ENCODE measurements at regions not wholly inside any gene's neighbourhood (a gene's known extent, or its start where the extent isn't known, plus 50 kb on each side); places are given as distances from the start of the nearest gene placed in this dataset.
"Not testable (repeated sequence)": the region's sequence is repeated elsewhere in the genome, so short reads cannot be mapped to it uniquely, and the experiment has no call there.

GRCh38 chr6:16903470-16903869 is 142.2 kb upstream of the ATXN1 start:
- no peak for DNase-seq (ENCODE audit: low read depth)

- DNase-seq (ENCODE audit: low read depth): no peak
These were observed 141.2 kb upstream of the ATXN1 start for GRCh38 chr6:16902502-16902901.

GRCh38 chr6:16901782-16902181 is 140.5 kb upstream of the ATXN1 start:
- no peak for DNase-seq (ENCODE audit: low read depth)

GRCh38 chr6:16901306-16901705 is 140.0 kb upstream of the ATXN1 start:
- DNase-seq (ENCODE audit: low read depth): no peak

GRCh38 chr6:16898640-16899396 is 137.6 kb upstream of the ATXN1 start:
- DNase-seq (ENCODE audit: low read depth): no peak

- DNase-seq (ENCODE audit: low read depth): no peak
These were observed 136.4 kb upstream of the ATXN1 start for GRCh38 chr6:16897669-16898068.

GRCh38 chr6:16894301-16894700 is 133.0 kb upstream of the ATXN1 start:
- DNase-seq (ENCODE audit: low read depth): no peak

- not testable (repeated sequence) for DNase-seq (ENCODE audit: low read depth)
These were observed 129.8 kb upstream of the ATXN1 start for GRCh38 chr6:16891110-16891509.

GRCh38 chr6:16885411-16886160 is 124.3 kb upstream of the ATXN1 start:
- no peak for DNase-seq (ENCODE audit: low read depth)

GRCh38 chr6:16884526-16884925 is 123.3 kb upstream of the ATXN1 start:
- DNase-seq (ENCODE audit: low read depth): no peak

- no peak for DNase-seq (ENCODE audit: low read depth)
These were observed 122.2 kb upstream of the ATXN1 start for GRCh38 chr6:16883414-16883813.

- no peak for DNase-seq (ENCODE audit: low read depth)
These were observed 121.0 kb upstream of the ATXN1 start for GRCh38 chr6:16882230-16882629.

GRCh38 chr6:16876852-16877251 is 115.6 kb upstream of the ATXN1 start:
- DNase-seq (ENCODE audit: low read depth): not testable (repeated sequence)

GRCh38 chr6:16876201-16876600 is 114.9 kb upstream of the ATXN1 start:
- DNase-seq (ENCODE audit: low read depth): no peak

GRCh38 chr6:16873698-16874097 is 112.4 kb upstream of the ATXN1 start:
- no peak for DNase-seq (ENCODE audit: low read depth)

- no peak for DNase-seq (ENCODE audit: low read depth)
These were observed 111.4 kb upstream of the ATXN1 start for GRCh38 chr6:16872543-16873235.

- no peak for DNase-seq (ENCODE audit: low read depth)
These were observed 109.8 kb upstream of the ATXN1 start for GRCh38 chr6:16871047-16871446.

GRCh38 chr6:16868968-16869367 is 107.7 kb upstream of the ATXN1 start:
- DNase-seq (ENCODE audit: low read depth): no peak

- no peak for DNase-seq (ENCODE audit: low read depth)
These were observed 96.8 kb upstream of the ATXN1 start for GRCh38 chr6:16857969-16858592.

GRCh38 chr6:16855460-16855859 is 94.2 kb upstream of the ATXN1 start:
- DNase-seq (ENCODE audit: low read depth): no peak

- no peak for DNase-seq (ENCODE audit: low read depth)
These were observed 93.7 kb upstream of the ATXN1 start for GRCh38 chr6:16854986-16855385.

GRCh38 chr6:16852671-16853070 is 91.4 kb upstream of the ATXN1 start:
- no peak for DNase-seq (ENCODE audit: low read depth)

- DNase-seq (ENCODE audit: low read depth): no peak
These were observed 90.5 kb upstream of the ATXN1 start for GRCh38 chr6:16851758-16852157.
